ENCODE measurements at regions not wholly inside any gene's neighbourhood (a gene's known extent, or its start where the extent isn't known, plus 50 kb on each side); places are given as distances from the start of the nearest gene placed in this dataset.

- TF ChIP-seq CTCF (conservative IDR thresholded peaks at IDR 0.05) (no peak), EZH2 (IDR thresholded peaks at IDR 0.05; ENCODE audit: low read depth) (no peak)
Measured at GRCh38 chr6:43987838-43988439, 139.3 kb downstream of the MRPL14 start.

Measured in PC-9 (cell line).